Astrocyte of the spinal cord (primary cell): ENCODE measurements at regions not wholly inside any gene's neighbourhood (a gene's known extent, or its start where the extent isn't known, plus 50 kb on each side); places are given as distances from the start of the nearest gene placed in this dataset.
A peak's percentile ranks its signal among the peaks of the same experiment; 100 is the strongest.

Experiments
- DNase-seq: peaks from one replicate; pipeline ENCODE4 v3.0.0; 2011; ENCODE audit warnings: low read depth, low spot score
- H3K4me3 ChIP-seq: 2 replicates; pipeline ENCODE4 v1.5.1; 2011; ENCODE audit warnings: low read depth, mild to moderate bottlenecking, low read length, moderate library complexity
- CTCF ChIP-seq: IDR thresholded peaks from 2 replicates; pipeline ENCODE4 v1.5.1; 2012; ENCODE audit warnings: low read depth, mild to moderate bottlenecking, low read length, inconsistent platforms
- in situ Hi-C: cut with HindIII; loops from 2 replicates; pipeline ENCODE4 v1.10.0; 2017; ENCODE audit warnings: low sequenced_read_pairs

GRCh38 chr18:40957533-40958070 is 997.4 kb upstream of the PIK3C3 start:
- H3K4me3 ChIP-seq = no peak overlapping the region
- DNase-seq = no peak
- in situ Hi-C loops = no loop called here
- no peak for TF ChIP-seq CTCF

GRCh38 chr18:40956213-40956612 is 998.8 kb upstream of the PIK3C3 start:
- H3K4me3 ChIP-seq = no peak overlapping the region
- DNase-seq = no peak
- in situ Hi-C loops = no loop called here
- no peak for TF ChIP-seq CTCF

GRCh38 chr18:40955351-40955750 is 999.7 kb upstream of the PIK3C3 start:
- no peak for TF ChIP-seq CTCF
- no peak overlapping the region for H3K4me3 ChIP-seq
- in situ Hi-C loops = no loop called here
- DNase-seq = no peak

GRCh38 chr18:40949114-40949950 is 1005.7 kb upstream of the PIK3C3 start:
- in situ Hi-C loops = no loop called here
- no peak for DNase-seq
- no peak overlapping the region for H3K4me3 ChIP-seq
- no peak for TF ChIP-seq CTCF

GRCh38 chr18:40944576-40944975 is 1010.5 kb upstream of the PIK3C3 start:
- TF ChIP-seq CTCF = no peak
- H3K4me3 ChIP-seq = no peak overlapping the region
- no peak for DNase-seq
- in situ Hi-C loops = no loop called here

GRCh38 chr18:40939656-40940515 is 1015.1 kb upstream of the PIK3C3 start:
- DNase-seq = no peak
- in situ Hi-C loops = no loop called here
- no peak for TF ChIP-seq CTCF
- peak overlapping the region; percentile 4 for H3K4me3 ChIP-seq
